Erythroblast (primary cell): ENCODE measurements at regions not wholly inside any gene's neighbourhood (a gene's known extent, or its start where the extent isn't known, plus 50 kb on each side); places are given as distances from the start of the nearest gene placed in this dataset.
"Not testable (repeated sequence)": the region's sequence is repeated elsewhere in the genome, so short reads cannot be mapped to it uniquely, and the experiment has no call there.

Source experiments
- GATA1 ChIP-seq: IDR thresholded peaks from 2 replicates; pipeline ENCODE4 v1.6.1; 2011; ENCODE audit warnings: low read depth, mild to moderate bottlenecking, control low read depth, low read length, moderate library complexity
- POLR2A ChIP-seq: IDR thresholded peaks from 2 replicates; pipeline ENCODE4 v1.6.1; 2011; ENCODE audit warnings: mild to moderate bottlenecking, low read length

GRCh38 chr1:99514823-99515552 lies 130.9 kb upstream of the PALMD start:
- TF ChIP-seq POLR2A, GATA1: not testable (repeated sequence)
